Suprapubic skin (tissue), 4 donors: ENCODE measurements at regions not wholly inside any gene's neighbourhood (a gene's known extent, or its start where the extent isn't known, plus 50 kb on each side); places are given as distances from the start of the nearest gene placed in this dataset.

Source experiments
- DNase-seq, 2 donors: peaks; one replicate each; pipeline ENCODE4 v3.0.0-alpha.2; 2019; ENCODE audit warnings: low spot score in 2 of 2
- H3K27ac ChIP-seq: fragments of 200-600 bp; sonication (generic); one replicate; pipeline ENCODE4 v1.5.1; 2019
- H3K27me3 ChIP-seq: fragments of 200-600 bp; sonication (generic); one replicate; pipeline ENCODE4 v1.5.1; 2019
- H3K36me3 ChIP-seq: fragments of 200-600 bp; sonication (generic); one replicate; pipeline ENCODE4 v1.5.1; 2019
- H3K4me1 ChIP-seq: fragments of 200-600 bp; sonication (generic); one replicate; pipeline ENCODE4 v1.5.1; 2019
- H3K4me3 ChIP-seq: fragments of 200-600 bp; sonication (generic); one replicate; pipeline ENCODE4 v1.5.1; 2019; ENCODE audit warnings: mild to moderate bottlenecking
- H3K9me3 ChIP-seq: fragments of 200-600 bp; sonication (generic); one replicate; pipeline ENCODE4 v1.5.1; 2019
- CTCF ChIP-seq, 2 donors: fragments of 200-600 bp in 1 of 2; fragments of 450-650 bp in 1 of 2; sonication (generic) in 1 of 2; IDR thresholded peaks; one replicate each; pipeline ENCODE4 v1.5.1; 2016 to 2019; ENCODE audit warnings: antibody characterized with exemption in 2 of 2, mild to moderate bottlenecking in 1 of 2, moderate library complexity in 1 of 2
- EP300 ChIP-seq: sonication (generic); formaldehyde crosslinking; IDR thresholded peaks from one replicate; pipeline ENCODE4 v1.6.1; 2017; ENCODE audit warnings: antibody characterized with exemption
- POLR2A ChIP-seq, 2 donors: fragments of 450-650 bp; IDR thresholded peaks; one replicate each; pipeline ENCODE4 v1.6.1; 2017; ENCODE audit warnings: antibody characterized with exemption in 2 of 2, mild to moderate bottlenecking in 2 of 2, moderate library complexity in 2 of 2
- POLR2AphosphoS5 ChIP-seq, 3 donors: sonication (generic); formaldehyde crosslinking; IDR thresholded peaks; one replicate each; pipeline ENCODE4 v1.6.1; 2017; ENCODE audit warnings: antibody characterized with exemption in 3 of 3
- WGBS: methylation state at CpG from one replicate; pipeline ENCODE4 v1.1.5; 2018; 5-methylcytosine and 5-hydroxymethylcytosine counted together

GRCh38 chr6:206264-206663 lies 86.0 kb upstream of the DUSP22 start:
- no peaks in the 10 kb centered on the region for H3K4me1 ChIP-seq
- peaks cover 25% of the 10 kb centered on the region for H3K27me3 ChIP-seq
- H3K9me3 ChIP-seq = no peaks in the 10 kb centered on the region
- no peak for DNase-seq
- no peaks in the 10 kb centered on the region for H3K36me3 ChIP-seq
- TF ChIP-seq POLR2A (IDR thresholded peaks at IDR 0.05) (no peak), CTCF (IDR thresholded peaks at IDR 0.05) (no peak), EP300 (no peak), POLR2AphosphoS5 (IDR thresholded peaks at IDR 0.05) (no peak)
- H3K27ac ChIP-seq = no peak overlapping the region
- WGBS = 79% methylated on average over 12 of the region's 12 CpGs
- no peak overlapping the region for H3K4me3 ChIP-seq

- WGBS = 80% methylated on average over 12 of the region's 12 CpGs
- Histone ChIP-seq H3K9me3 (no peaks in the 10 kb centered on the region), H3K4me1 (no peaks in the 10 kb centered on the region), H3K27me3 (peaks cover 38% of the 10 kb centered on the region), H3K27ac (no peak overlapping the region), H3K4me3 (no peak overlapping the region), H3K36me3 (no peaks in the 10 kb centered on the region)
- no peak for TF ChIP-seq POLR2AphosphoS5 (IDR thresholded peaks at IDR 0.05)
- no peak for TF ChIP-seq EP300
- TF ChIP-seq CTCF (IDR thresholded peaks at IDR 0.05) = no peak
- TF ChIP-seq POLR2A (IDR thresholded peaks at IDR 0.05) = no peak
- DNase-seq = no peak
These were observed 83.9 kb upstream of the DUSP22 start for GRCh38 chr6:208364-208763.

GRCh38 chr6:208938-209337 lies 83.3 kb upstream of the DUSP22 start:
- DNase-seq = no peak
- Histone ChIP-seq H3K4me3 (no peak overlapping the region), H3K9me3 (no peaks in the 10 kb centered on the region), H3K4me1 (no peaks in the 10 kb centered on the region), H3K27me3 (peaks cover 38% of the 10 kb centered on the region), H3K36me3 (no peaks in the 10 kb centered on the region), H3K27ac (no peak overlapping the region)
- WGBS = 87% methylated on average over 7 of the region's 7 CpGs
- no peak for TF ChIP-seq CTCF (IDR thresholded peaks at IDR 0.05)
- no peak for TF ChIP-seq POLR2A (IDR thresholded peaks at IDR 0.05)
- no peak for TF ChIP-seq EP300
- TF ChIP-seq POLR2AphosphoS5 (IDR thresholded peaks at IDR 0.05) = no peak

- no peak overlapping the region for H3K27ac ChIP-seq
- WGBS = 90% methylated on average over 27 of the region's 27 CpGs
- no peak for TF ChIP-seq POLR2AphosphoS5 (IDR thresholded peaks at IDR 0.05)
- TF ChIP-seq CTCF (IDR thresholded peaks at IDR 0.05) = no peak
- no peak for TF ChIP-seq EP300
- no peak for TF ChIP-seq POLR2A (IDR thresholded peaks at IDR 0.05)
- no peaks in the 10 kb centered on the region for H3K4me1 ChIP-seq
- no peaks in the 10 kb centered on the region for H3K9me3 ChIP-seq
- no peak for DNase-seq
- H3K27me3 ChIP-seq = peaks cover 38% of the 10 kb centered on the region
- H3K36me3 ChIP-seq = no peaks in the 10 kb centered on the region
- no peak overlapping the region for H3K4me3 ChIP-seq
These were observed 82.7 kb upstream of the DUSP22 start for GRCh38 chr6:209432-210103.

- Histone ChIP-seq H3K9me3 (no peaks in the 10 kb centered on the region), H3K27ac (no peak overlapping the region), H3K4me1 (no peaks in the 10 kb centered on the region), H3K4me3 (no peak overlapping the region), H3K36me3 (no peaks in the 10 kb centered on the region), H3K27me3 (peaks cover 38% of the 10 kb centered on the region)
- 88% methylated on average over 7 of the region's 7 CpGs for WGBS
- no peak for DNase-seq
- TF ChIP-seq POLR2A (IDR thresholded peaks at IDR 0.05) = no peak
- TF ChIP-seq EP300 = no peak
- no peak for TF ChIP-seq POLR2AphosphoS5 (IDR thresholded peaks at IDR 0.05)
- TF ChIP-seq CTCF (IDR thresholded peaks at IDR 0.05) = no peak
These were observed 82.2 kb upstream of the DUSP22 start for GRCh38 chr6:210104-210456.
